GM10248 (cell line): ENCODE measurements at regions not wholly inside any gene's neighbourhood (a gene's known extent, or its start where the extent isn't known, plus 50 kb on each side); places are given as distances from the start of the nearest gene placed in this dataset.

Experiments
- CTCF ChIA-PET: fragments of 300-600 bp; sonication (Branson Sonifier 250); formaldehyde crosslinking; extraction: SDS; loops from one replicate; lab custom pipeline; 2021; ENCODE audit warnings: antibody characterized with exemption; lab: Yijun Ruan, JAX
- POLR2A ChIA-PET: fragments of 350-650 bp; sonication (Branson Sonifier 250); formaldehyde crosslinking; extraction: SDS; loops from one replicate; lab custom pipeline; 2020; ENCODE audit warnings: antibody characterized with exemption; lab: Yijun Ruan, JAX
- DNase-seq: peaks from one replicate; pipeline ENCODE4 v3.0.0; 2012; ENCODE audit errors: extremely low spot score
- CTCF ChIP-seq: IDR thresholded peaks from 2 replicates; pipeline ENCODE4 v1.5.1; 2012; ENCODE audit warnings: mild to moderate bottlenecking, low read depth; ENCODE audit errors: extremely low read depth, missing control alignments, control extremely low read depth

DNA sequence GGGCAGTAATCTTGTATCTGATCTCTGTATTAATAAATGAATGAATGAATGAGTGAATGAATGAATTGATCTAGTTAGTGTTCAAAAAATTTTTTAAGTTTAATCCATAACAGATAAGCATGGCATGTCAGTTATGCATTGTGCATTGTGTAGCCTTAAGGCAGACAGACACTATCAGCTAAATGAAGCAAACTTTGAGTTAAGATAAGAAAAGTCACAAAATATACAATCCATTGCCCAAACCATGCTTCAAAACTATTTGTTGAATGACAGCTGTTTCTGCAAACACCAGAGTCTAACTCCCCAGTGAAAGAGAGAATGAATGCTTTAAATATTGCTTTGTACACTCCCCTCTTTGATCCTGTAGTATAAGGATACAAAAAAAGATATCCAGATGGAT is 314.3 kb upstream of the ETAA1 start:
- ChIA-PET CTCF (no interaction called here), POLR2A (no interaction called here)
- no peak for DNase-seq

DNA sequence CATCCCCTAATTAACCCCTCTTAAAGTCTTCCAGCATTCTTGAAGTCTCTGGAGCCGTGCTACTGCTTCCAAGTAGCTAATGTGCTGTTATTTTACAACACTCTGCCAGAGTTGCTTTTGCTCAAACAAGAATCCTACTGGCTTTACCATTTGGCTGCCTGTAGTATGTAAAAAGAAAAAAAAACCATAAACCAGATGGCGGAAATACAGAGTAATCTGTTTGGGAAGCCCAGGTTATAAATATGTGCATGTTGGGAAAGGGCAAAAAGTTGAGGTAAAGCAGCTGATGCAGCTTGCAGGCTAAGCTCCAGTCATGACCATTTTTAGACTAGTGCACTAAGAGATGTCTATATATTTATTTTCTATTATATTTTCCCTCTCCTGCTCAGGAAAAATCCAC is 313.2 kb upstream of the ETAA1 start:
- no peak for TF ChIP-seq CTCF
- ChIA-PET POLR2A (no interaction called here), CTCF (interaction anchor here (1.1 kb wide), 1 partner anchor 49 kb away, joined by 3 read pairs; no protein-coding TSS in a partner anchor)
- DNase-seq, result no peak

More for the DNA sequence above, 314.3 kb upstream of the ETAA1 start:
- TF ChIP-seq CTCF, result no peak

DNA sequence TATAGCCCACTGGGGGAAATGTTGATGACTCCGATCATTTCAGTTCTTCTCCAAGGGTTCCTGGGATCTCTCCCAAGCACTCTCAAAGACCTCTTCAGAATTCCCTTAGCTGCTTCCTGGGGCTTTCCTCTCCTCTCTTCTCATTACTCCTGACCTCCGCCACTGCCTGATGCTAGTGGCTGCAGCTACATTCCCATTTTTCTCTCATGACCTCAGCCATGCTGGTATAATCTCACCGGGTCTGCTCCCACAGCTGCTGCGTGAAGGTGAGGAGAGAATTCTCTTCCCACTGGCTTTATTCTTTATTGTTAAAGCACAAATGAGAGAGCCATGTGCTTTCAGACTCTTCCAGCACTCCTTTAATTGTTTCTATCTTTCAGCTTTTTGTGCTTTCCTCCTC is 312.0 kb upstream of the ETAA1 start:
- TF ChIP-seq CTCF, result no peak
- CTCF ChIA-PET, result interaction anchor here (1.0 to 1.1 kb wide), 2 partner anchors 50 to 90 kb away, joined by 3 read pairs; no protein-coding TSS in a partner anchor
- DNase-seq, result no peak
- POLR2A ChIA-PET, result no interaction called here

GRCh38 chr2:67091681-67092080 is 305.5 kb upstream of the ETAA1 start:
- ChIA-PET CTCF (no interaction called here), POLR2A (no interaction called here)
- TF ChIP-seq CTCF, result no peak

DNA sequence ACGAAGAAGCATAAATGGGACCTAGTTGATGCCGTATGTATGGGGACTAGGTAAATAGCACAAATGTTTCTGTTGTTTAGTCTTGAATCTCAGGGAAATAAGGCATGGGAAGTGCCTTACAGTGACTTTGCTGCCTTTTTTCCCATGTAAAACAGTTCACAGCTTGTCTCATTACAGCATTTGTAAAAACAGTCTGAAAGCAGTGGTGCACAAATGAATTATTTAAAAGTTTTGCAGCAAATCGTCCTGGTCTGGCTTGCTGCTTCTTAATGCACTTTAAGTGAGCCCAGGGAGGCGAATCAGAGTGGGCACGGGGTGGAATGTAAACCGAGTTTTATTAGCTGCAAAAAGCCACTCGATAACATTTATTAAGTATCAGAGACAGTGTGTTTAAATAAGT is 302.0 kb upstream of the ETAA1 start:
- TF ChIP-seq CTCF, result no peak

More at GRCh38 chr2:67091681-67092080, 305.5 kb upstream of the ETAA1 start:
- DNase-seq, result no peak

DNA sequence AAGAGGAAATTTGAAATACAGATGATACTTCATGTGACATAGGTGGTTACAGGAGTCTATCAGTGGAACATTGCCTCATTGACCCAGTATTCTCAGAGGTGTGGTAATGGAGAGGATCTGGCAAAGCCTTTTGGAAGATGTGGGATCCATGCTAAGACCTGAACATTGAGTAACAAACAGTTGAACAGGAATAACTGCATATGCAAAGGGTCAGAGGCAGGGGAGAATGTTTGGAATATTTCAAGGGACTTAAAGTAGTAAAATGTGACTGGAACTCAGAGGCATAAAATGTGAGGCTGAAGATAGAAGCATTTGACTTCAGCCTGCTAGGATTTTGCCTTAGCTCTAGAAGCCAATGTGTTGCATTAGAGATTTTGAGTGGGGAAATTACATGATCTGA is 300.2 kb upstream of the ETAA1 start:
- POLR2A ChIA-PET, result no interaction called here
- no peak for TF ChIP-seq CTCF
- DNase-seq, result no peak
- CTCF ChIA-PET, result no interaction called here

More for the DNA sequence above, 302.0 kb upstream of the ETAA1 start:
- POLR2A ChIA-PET, result no interaction called here
- no peak for DNase-seq
- CTCF ChIA-PET, result no interaction called here
